ENCODE measurements at regions not wholly inside any gene's neighbourhood (a gene's known extent, or its start where the extent isn't known, plus 50 kb on each side); places are given as distances from the start of the nearest gene placed in this dataset.

GRCh38 chr2:49515996-49516782 is 361.9 kb upstream of the FSHR start:
- Histone ChIP-seq H3K9ac (no peak overlapping the region), H3K79me2 (ENCODE audit: insufficient read depth) (no peaks in the 10 kb centered on the region), H2AFZ (no peak overlapping the region), H3F3A (ENCODE audit: insufficient read depth) (no peaks in the 10 kb centered on the region), H3K36me3 (ENCODE audit: low read depth) (no peaks in the 10 kb centered on the region), H3K4me1 (ENCODE audit: insufficient read depth) (no peaks in the 10 kb centered on the region), H4K20me1 (ENCODE audit: insufficient read depth) (no peaks in the 10 kb centered on the region), H3K9me2 (ENCODE audit: insufficient read depth) (no peaks in the 10 kb centered on the region), H3K9me3 (ENCODE audit: low read depth) (no peaks in the 10 kb centered on the region), H3K4me3 (no peak overlapping the region), H3K4me2 (ENCODE audit: unreplicated experiment) (no peak overlapping the region), H3K27ac (no peak overlapping the region), H3K27me3 (replicated peaks; ENCODE audit: insufficient read depth) (no peaks in the 10 kb centered on the region)
- DNase-seq: no peak
- 3 to 4% methylated on average over 2 of the region's 2 CpGs for WGBS, 2 experiments (ENCODE audit: low coverage in 1 of 2, low lambda C conversion rate in 2 of 2, missing lambda C conversion rate in 2 of 2)
- TF ChIP-seq EZH2phosphoT487 (IDR thresholded peaks at IDR 0.05; ENCODE audit: insufficient read depth, low read depth): no peak
- no peak for TF ChIP-seq EZH2 (IDR thresholded peaks at IDR 0.05; ENCODE audit: insufficient read depth, poor library complexity, severe bottlenecking)
- in situ Hi-C loops (cut with MboI): no loop called here

DNA sequence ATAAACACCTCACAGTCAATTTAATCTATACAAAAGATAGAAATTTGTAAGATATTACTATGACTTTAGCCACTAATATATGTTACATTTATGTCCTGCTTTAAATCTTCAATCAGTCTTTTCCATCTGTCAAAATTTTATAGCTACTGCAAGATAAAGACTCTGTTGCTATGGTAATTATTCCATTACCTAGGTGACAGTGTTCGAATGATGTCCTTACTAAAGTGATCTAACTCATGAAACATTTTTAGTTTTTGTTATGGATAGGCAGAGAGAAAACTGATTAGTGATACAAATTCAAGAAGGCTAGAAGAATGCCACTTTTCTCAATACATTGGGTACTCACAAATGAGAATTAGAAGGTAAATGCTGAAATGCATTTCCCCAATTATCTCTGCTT is 359.9 kb upstream of the FSHR start:
- WGBS, 2 experiments (ENCODE audit: low coverage in 1 of 2, low lambda C conversion rate in 2 of 2, missing lambda C conversion rate in 2 of 2): 0 to 4% methylated on average over 1 of the region's 1 CpG
- in situ Hi-C loops (cut with MboI): no loop called here

GRCh38 chr2:49490710-49491109 is 336.4 kb upstream of the FSHR start:
- no peaks in the 10 kb centered on the region for H3K9me2 ChIP-seq (ENCODE audit: insufficient read depth)
- H3K4me2 ChIP-seq (ENCODE audit: unreplicated experiment): no peak overlapping the region
- H3K79me2 ChIP-seq (ENCODE audit: insufficient read depth): no peaks in the 10 kb centered on the region
- TF ChIP-seq EZH2 (IDR thresholded peaks at IDR 0.05; ENCODE audit: insufficient read depth, poor library complexity, severe bottlenecking) (no peak), EZH2phosphoT487 (IDR thresholded peaks at IDR 0.05; ENCODE audit: insufficient read depth, low read depth) (no peak)
- H3K9me3 ChIP-seq (ENCODE audit: low read depth): no peaks in the 10 kb centered on the region
- in situ Hi-C loops (cut with MboI): no loop called here
- no peaks in the 10 kb centered on the region for H4K20me1 ChIP-seq (ENCODE audit: insufficient read depth)
- no peak overlapping the region for H3K9ac ChIP-seq
- no peaks in the 10 kb centered on the region for H3K27me3 ChIP-seq (replicated peaks; ENCODE audit: insufficient read depth)
- no peaks in the 10 kb centered on the region for H3K36me3 ChIP-seq (ENCODE audit: low read depth)
- H3K4me1 ChIP-seq (ENCODE audit: insufficient read depth): no peaks in the 10 kb centered on the region
- no peaks in the 10 kb centered on the region for H3F3A ChIP-seq (ENCODE audit: insufficient read depth)
- DNase-seq: peak; percentile 16
- H3K27ac ChIP-seq: no peak overlapping the region
- no peak overlapping the region for H2AFZ ChIP-seq
- WGBS, 2 experiments (ENCODE audit: low coverage in 1 of 2, low lambda C conversion rate in 2 of 2, missing lambda C conversion rate in 2 of 2): 24 to 30% methylated on average over 5 of the region's 5 CpGs
- H3K4me3 ChIP-seq: no peak overlapping the region

More for the DNA sequence above, 359.9 kb upstream of the FSHR start:
- TF ChIP-seq EZH2phosphoT487 (IDR thresholded peaks at IDR 0.05; ENCODE audit: insufficient read depth, low read depth): no peak
- no peak for TF ChIP-seq EZH2 (IDR thresholded peaks at IDR 0.05; ENCODE audit: insufficient read depth, poor library complexity, severe bottlenecking)
- no peak for DNase-seq
- H3K4me1 ChIP-seq (ENCODE audit: insufficient read depth): no peaks in the 10 kb centered on the region
- no peak overlapping the region for H3K9ac ChIP-seq
- no peaks in the 10 kb centered on the region for H3K27me3 ChIP-seq (replicated peaks; ENCODE audit: insufficient read depth)
- H3K4me3 ChIP-seq: no peak overlapping the region
- no peaks in the 10 kb centered on the region for H3K9me2 ChIP-seq (ENCODE audit: insufficient read depth)
- H3K9me3 ChIP-seq (ENCODE audit: low read depth): no peaks in the 10 kb centered on the region
- H3F3A ChIP-seq (ENCODE audit: insufficient read depth): no peaks in the 10 kb centered on the region
- no peak overlapping the region for H3K27ac ChIP-seq
- no peak overlapping the region for H3K4me2 ChIP-seq (ENCODE audit: unreplicated experiment)
- no peaks in the 10 kb centered on the region for H3K79me2 ChIP-seq (ENCODE audit: insufficient read depth)
- no peaks in the 10 kb centered on the region for H4K20me1 ChIP-seq (ENCODE audit: insufficient read depth)
- no peak overlapping the region for H2AFZ ChIP-seq
- no peaks in the 10 kb centered on the region for H3K36me3 ChIP-seq (ENCODE audit: low read depth)

- Histone ChIP-seq H3K9me3 (ENCODE audit: low read depth) (no peaks in the 10 kb centered on the region), H4K20me1 (ENCODE audit: insufficient read depth) (no peaks in the 10 kb centered on the region), H2AFZ (no peak overlapping the region), H3K79me2 (ENCODE audit: insufficient read depth) (no peaks in the 10 kb centered on the region), H3K36me3 (ENCODE audit: low read depth) (no peaks in the 10 kb centered on the region), H3K4me2 (ENCODE audit: unreplicated experiment) (no peak overlapping the region), H3K4me1 (ENCODE audit: insufficient read depth) (no peaks in the 10 kb centered on the region), H3K27ac (no peak overlapping the region), H3K9ac (no peak overlapping the region), H3K9me2 (ENCODE audit: insufficient read depth) (no peaks in the 10 kb centered on the region), H3K27me3 (replicated peaks; ENCODE audit: insufficient read depth) (no peaks in the 10 kb centered on the region), H3F3A (ENCODE audit: insufficient read depth) (no peaks in the 10 kb centered on the region), H3K4me3 (no peak overlapping the region)
- in situ Hi-C loops (cut with MboI): no loop called here
- 57 to 60% methylated on average over 1 of the region's 1 CpG for WGBS, 2 experiments (ENCODE audit: low coverage in 1 of 2, low lambda C conversion rate in 2 of 2, missing lambda C conversion rate in 2 of 2)
- DNase-seq: no peak
- TF ChIP-seq EZH2 (IDR thresholded peaks at IDR 0.05; ENCODE audit: insufficient read depth, poor library complexity, severe bottlenecking): no peak
- no peak for TF ChIP-seq EZH2phosphoT487 (IDR thresholded peaks at IDR 0.05; ENCODE audit: insufficient read depth, low read depth)
Observed at GRCh38 chr2:49487139-49487538, 332.8 kb upstream of the FSHR start.
